ENCODE measurements at regions not wholly inside any gene's neighbourhood (a gene's known extent, or its start where the extent isn't known, plus 50 kb on each side); places are given as distances from the start of the nearest gene placed in this dataset.
A peak's percentile ranks its signal among the peaks of the same experiment; 100 is the strongest.

GRCh38 chr5:86780018-86780417, 162.3 kb downstream of the COX7C start:
- DNase-seq (ENCODE audit: low read depth, low spot score), result no peak

DNA sequence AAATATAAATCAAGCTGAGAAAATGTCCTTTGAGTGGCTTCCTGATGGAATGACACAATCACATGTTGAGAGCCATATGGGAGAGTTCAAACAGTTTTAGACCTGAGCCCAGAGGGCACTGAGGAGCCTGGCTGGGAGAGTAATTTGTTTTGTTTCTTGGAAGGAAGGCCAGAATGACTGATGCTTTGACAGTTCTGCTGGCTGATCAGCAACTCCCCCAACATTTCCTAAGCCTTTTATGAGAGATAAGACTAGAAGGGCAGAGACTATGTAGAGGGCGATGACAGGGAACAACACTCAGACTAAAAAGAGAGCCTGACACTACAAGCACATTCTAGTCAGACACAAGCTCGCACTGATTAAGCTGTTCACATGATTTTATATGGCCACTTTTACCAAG, 169.2 kb downstream of the COX7C start:
- DNase-seq (ENCODE audit: low read depth, low spot score), result peak; percentile 82

GRCh38 chr5:86795659-86796058, 177.9 kb downstream of the COX7C start:
- no peak for DNase-seq (ENCODE audit: low read depth, low spot score)

DNA sequence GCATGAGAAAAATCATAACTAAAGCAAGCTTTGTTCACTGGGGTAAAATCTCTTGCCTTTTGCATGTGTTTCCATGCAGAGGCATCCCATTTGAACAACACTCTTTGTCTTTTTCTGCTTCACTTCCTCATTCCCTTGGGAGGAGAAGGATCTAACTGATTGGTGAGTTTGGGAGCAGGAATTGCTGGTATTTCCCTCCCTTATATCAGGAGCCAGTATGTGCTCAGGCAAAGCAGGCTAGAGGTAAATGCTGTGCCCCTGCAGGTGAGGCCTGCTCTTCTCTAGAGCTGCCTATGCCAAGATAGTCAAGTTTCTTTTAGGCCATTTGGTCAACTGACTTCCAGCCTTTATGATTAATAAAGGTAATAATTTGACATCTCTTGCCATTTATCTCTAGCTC, 179.9 kb downstream of the COX7C start:
- DNase-seq (ENCODE audit: low read depth, low spot score), result peak; percentile 7

DNA sequence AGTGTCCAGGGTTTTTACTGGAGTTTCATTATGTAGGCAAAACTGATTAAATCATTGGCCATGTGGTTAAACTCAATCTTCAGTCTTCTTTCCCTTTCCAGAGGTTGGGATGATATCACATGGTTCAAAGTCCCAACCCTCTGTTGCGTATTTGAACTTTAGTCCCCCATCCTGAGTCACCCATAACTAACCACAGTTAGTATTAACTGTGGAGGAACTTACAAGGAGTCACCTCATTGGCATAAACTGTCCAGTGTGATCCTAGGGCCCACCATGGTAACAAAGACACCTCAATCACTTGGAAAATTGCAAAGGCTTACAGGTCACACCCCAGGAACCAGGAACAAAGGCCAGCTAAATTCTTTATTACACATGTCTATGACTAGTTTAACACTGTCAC, 188.5 kb downstream of the COX7C start:
- no peak for DNase-seq (ENCODE audit: low read depth, low spot score)

GRCh38 chr5:86807046-86808031, 189.6 kb downstream of the COX7C start:
- DNase-seq (ENCODE audit: low read depth, low spot score), result no peak

GRCh38 chr5:86814315-86814714, 196.6 kb downstream of the COX7C start:
- DNase-seq (ENCODE audit: low read depth, low spot score), result no peak

GRCh38 chr5:86814907-86815306, 197.2 kb downstream of the COX7C start:
- no peak for DNase-seq (ENCODE audit: low read depth, low spot score)

DNA sequence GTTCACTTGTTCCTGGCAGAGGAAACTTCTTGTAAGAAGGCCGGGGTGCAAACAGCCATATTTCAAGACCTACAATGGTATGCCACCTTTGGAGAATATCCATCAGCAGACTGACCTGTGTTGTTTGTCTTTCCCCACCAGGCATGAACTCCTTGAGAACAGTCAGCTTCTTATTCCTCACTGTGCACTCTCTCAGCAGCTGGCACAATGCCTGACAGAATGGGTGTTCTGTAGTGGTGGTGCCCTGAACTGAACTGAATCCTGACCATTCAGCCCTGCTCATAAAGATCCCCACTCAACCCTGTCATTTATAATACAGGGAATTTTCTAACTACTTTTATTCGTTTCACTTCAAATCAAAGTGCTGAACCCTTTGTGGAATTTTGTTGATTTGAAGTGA, 206.9 kb downstream of the COX7C start:
- DNase-seq (ENCODE audit: low read depth, low spot score), result no peak

DNA sequence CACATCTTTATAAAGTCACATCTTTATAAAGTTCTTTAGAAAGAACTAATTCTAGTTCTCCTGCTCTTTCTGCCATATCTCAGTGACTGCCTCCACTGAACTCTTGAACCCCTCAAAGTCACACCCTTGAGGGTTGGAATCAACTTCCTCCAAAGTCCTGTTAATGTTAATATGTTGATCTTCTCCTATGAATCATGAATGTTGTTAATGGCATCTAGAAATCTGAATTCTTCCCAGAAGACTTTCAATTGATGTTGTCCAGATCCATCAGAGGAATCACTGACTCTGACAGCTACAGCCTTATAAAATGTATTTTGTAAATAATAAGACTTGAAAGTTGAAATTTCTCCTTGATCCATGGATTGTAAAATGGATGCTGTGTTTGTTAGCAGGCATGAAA, 213.4 kb downstream of the COX7C start:
- no peak for DNase-seq (ENCODE audit: low read depth, low spot score)

GRCh38 chr5:86833868-86834267, 216.1 kb downstream of the COX7C start:
- DNase-seq (ENCODE audit: low read depth, low spot score), result no peak

DNA sequence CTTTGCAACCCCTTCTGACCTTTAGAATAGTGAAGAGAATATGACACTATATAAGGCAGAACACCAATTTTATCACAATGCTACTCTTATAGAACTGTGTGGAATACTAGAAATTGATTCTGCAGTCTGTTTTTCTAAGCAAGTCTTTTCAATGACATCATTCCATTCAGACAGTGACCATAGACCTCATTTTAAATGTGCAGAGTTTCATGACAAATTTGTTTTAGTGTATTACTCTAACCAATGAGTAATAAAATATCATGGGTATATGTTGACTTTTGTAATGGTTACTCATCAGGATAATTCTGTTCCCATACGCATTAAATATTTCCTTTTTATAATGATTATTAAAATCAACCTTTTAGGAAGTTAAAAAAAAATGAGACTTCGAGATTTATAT, 219.9 kb downstream of the COX7C start:
- no peak for DNase-seq (ENCODE audit: low read depth, low spot score)

- DNase-seq (ENCODE audit: low read depth, low spot score), result no peak
These were observed 220.3 kb downstream of the COX7C start for GRCh38 chr5:86838083-86838482.

GRCh38 chr5:86841000-86841644, 223.4 kb downstream of the COX7C start:
- DNase-seq (ENCODE audit: low read depth, low spot score), result no peak

DNA sequence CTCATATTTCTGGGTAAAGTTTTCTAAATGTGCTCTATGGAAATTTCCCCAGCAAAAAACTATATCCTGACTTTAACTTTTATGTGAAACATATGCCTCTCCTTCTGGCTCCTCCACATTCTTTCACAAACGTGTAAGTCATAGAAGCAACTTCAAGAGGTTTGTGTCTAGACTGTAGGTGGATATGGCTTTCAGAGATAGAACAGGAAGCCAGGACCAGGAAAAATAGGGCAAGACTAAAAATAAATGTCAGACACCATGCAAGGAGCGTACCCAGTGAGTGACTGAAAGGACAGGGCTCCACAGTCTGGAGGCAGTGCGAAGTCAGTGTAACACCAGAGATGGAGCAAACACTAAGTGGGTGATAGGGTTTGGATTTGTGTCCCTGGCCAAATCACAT, 240.7 kb downstream of the COX7C start:
- DNase-seq (ENCODE audit: low read depth, low spot score), result no peak

- peak; percentile 15 for DNase-seq (ENCODE audit: low read depth, low spot score)
These were observed 243.8 kb downstream of the COX7C start for GRCh38 chr5:86861512-86861911.

DNA sequence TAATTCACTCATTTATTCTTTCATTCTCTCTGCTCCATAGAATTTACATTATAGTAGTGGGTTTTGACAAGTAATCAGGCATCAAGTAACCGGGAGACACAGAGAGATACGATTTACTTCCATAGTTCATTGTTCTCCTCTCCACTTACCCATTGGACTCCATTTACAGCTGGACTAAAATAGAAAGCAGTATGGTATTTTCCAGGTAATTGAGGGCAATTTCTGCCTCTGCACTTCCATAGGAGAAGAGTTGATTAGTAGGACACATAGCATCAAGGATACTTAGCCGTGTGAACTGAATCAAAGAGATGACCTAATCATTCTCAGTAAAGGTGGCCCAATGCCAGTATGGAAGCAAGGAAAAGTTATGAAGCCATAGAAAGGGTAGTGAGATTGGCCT, 244.4 kb downstream of the COX7C start:
- DNase-seq (ENCODE audit: low read depth, low spot score), result no peak

DNA sequence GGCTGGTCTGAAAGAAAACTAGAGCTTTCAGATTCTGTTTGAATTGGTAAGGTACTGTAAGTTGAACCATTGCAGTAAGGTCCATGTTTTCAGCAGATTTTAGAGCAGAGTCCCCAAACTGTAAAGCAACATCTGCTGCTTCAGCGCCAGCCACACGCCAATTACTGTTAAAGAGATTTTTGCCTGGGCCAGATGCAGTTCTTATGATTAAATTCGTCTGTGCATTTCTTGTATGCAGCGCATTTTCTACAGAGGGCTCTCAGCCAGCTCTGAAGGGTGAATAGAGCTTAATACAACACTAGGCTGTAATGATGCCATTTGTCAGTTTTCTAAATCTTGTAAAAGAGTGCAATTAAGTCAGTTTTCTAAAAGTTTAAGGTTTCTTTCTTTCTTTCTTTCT, 246.3 kb downstream of the COX7C start:
- DNase-seq (ENCODE audit: low read depth, low spot score), result no peak

DNA sequence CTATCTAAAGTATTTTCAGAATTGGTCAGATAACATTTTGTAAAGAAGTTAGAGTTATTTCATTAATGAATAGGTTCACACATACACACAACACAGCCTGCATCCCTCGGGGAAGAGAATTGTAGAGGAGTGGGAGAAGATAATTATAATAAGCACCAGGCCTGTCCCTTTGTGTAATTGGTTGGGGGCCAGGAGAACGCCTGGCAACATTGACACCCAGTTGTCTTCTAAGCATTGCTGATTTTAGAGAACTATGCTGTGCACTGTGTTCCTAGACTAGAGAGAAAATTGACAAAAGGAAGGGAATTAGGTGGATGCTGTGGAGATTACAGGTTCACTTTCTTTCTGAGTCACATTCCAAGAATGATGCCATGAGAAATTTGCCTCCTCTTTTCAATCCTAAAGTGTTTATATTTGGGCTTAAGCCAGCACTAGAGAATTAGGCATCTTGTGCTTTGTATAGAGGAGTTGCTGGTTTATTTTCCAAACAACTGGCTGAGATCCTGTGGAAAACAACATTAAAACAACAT, 247.6 kb downstream of the COX7C start:
- no peak for DNase-seq (ENCODE audit: low read depth, low spot score)

GRCh38 chr5:86866036-86866435, 248.3 kb downstream of the COX7C start:
- no peak for DNase-seq (ENCODE audit: low read depth, low spot score)

DNA sequence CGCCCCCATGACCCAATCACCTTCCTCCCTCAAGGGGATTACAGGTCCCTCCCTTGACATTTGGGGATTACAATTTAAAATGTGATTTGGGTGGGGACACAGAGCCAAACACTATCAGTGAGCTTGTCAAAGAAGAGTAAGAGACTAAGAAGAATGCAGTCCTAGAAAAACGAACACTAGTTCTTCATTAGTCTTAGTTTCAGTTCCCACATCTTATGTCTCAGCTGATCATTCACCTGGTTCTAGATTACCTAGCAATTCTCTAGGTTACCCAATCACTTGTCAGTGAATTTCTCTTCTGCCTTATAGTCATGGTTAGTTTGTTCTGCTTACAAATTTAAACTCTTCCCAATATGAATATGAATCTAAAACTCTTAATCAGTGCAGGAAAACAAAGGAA, 251.5 kb downstream of the COX7C start:
- no peak for DNase-seq (ENCODE audit: low read depth, low spot score)

- no peak for DNase-seq (ENCODE audit: low read depth, low spot score)
These were observed 257.8 kb downstream of the COX7C start for GRCh38 chr5:86875539-86875938.

GRCh38 chr5:86878250-86878649, 260.5 kb downstream of the COX7C start:
- DNase-seq (ENCODE audit: low read depth, low spot score), result no peak
